Spleen (tissue), 11 donors: ENCODE measurements at regions not wholly inside any gene's neighbourhood (a gene's known extent, or its start where the extent isn't known, plus 50 kb on each side); places are given as distances from the start of the nearest gene placed in this dataset.

ENCODE experiments used
- DNase-seq: peaks from one replicate; pipeline ENCODE4 v3.0.0-alpha.2; 2020
- H3K27ac ChIP-seq, 8 donors: fragments of 200-600 bp; sonication (generic) in 7 of 8; 1 replicate in 4 of 8; 2 replicates in 4 of 8; pipeline versions ENCODE4 v1.5.0 to v1.8.0; 2016 to 2021; ENCODE audit warnings: inconsistent platforms in 4 of 8, mild to moderate bottlenecking in 4 of 8, moderate library complexity in 1 of 8
- H3K27me3 ChIP-seq, 7 donors: fragments of 200-600 bp; sonication (generic) in 6 of 7; replicated peaks in 1 of 7; 1 replicate in 4 of 7; 2 replicates in 3 of 7; pipeline versions ENCODE4 v1.5.0 to v1.8.0; 2016 to 2021; ENCODE audit warnings: inconsistent platforms in 3 of 7, mild to moderate bottlenecking in 1 of 7
- H3K36me3 ChIP-seq, 6 donors: fragments of 200-600 bp; sonication (generic) in 5 of 6; 1 replicate in 4 of 6; 2 replicates in 2 of 6; pipeline versions ENCODE4 v1.5.0 to v1.8.0; 2016 to 2021; ENCODE audit warnings: inconsistent platforms in 2 of 6
- H3K4me1 ChIP-seq, 6 donors: fragments of 200-600 bp; sonication (generic) in 5 of 6; 1 replicate in 3 of 6; 2 replicates in 3 of 6; pipeline versions ENCODE4 v1.5.0 to v1.8.0; 2016 to 2021; ENCODE audit warnings: inconsistent platforms in 3 of 6
- H3K4me3 ChIP-seq, 8 donors: fragments of 200-600 bp; sonication (generic) in 7 of 8; 1 replicate in 4 of 8; 2 replicates in 4 of 8; pipeline versions ENCODE4 v1.5.0 to v1.8.0; 2016 to 2021; ENCODE audit warnings: inconsistent platforms in 4 of 8, mild to moderate bottlenecking in 4 of 8, moderate library complexity in 2 of 8
- H3K9me3 ChIP-seq, 8 donors: fragments of 200-600 bp; sonication (generic) in 7 of 8; 1 replicate in 4 of 8; 2 replicates in 4 of 8; pipeline versions ENCODE4 v1.5.0 to v1.8.0; 2016 to 2021; ENCODE audit warnings: inconsistent platforms in 4 of 8
- CTCF ChIP-seq, 11 experiments: fragments of 200-600 bp in 7 of 11; fragments of 450-650 bp in 4 of 11; sonication (generic) in 4 of 11; IDR thresholded peaks in 8 of 11; conservative IDR thresholded peaks in 3 of 11; 1 replicate in 7 of 11; 2 replicates in 4 of 11; pipeline versions ENCODE4 v1.4.0 to v1.8.0; 2016 to 2021; ENCODE audit warnings: antibody characterized with exemption in 11 of 11, inconsistent platforms in 4 of 11, mild to moderate bottlenecking in 1 of 11
- POLR2A ChIP-seq, 3 donors: fragments of 450-650 bp; IDR thresholded peaks; one replicate each; pipeline ENCODE4 v1.5.1; 2017; ENCODE audit warnings: antibody characterized with exemption in 3 of 3, mild to moderate bottlenecking in 1 of 3
- POLR2AphosphoS5 ChIP-seq, 3 donors: sonication (generic); formaldehyde crosslinking; IDR thresholded peaks; one replicate each; pipeline ENCODE4 v1.5.1; 2017; ENCODE audit warnings: antibody characterized with exemption in 3 of 3
- WGBS, 5 donors: extraction: QIAGEN DNeasy Blood & Tissue Kit in 3 of 5; methylation state at CpG; one replicate each; pipeline versions ENCODE4 v1.1.5 to v1.1.7; 2013 to 2018; 5-methylcytosine and 5-hydroxymethylcytosine counted together
- intact Hi-C: fragments of 100-400 bp; cut with DNase I; formaldehyde crosslinking; loops from one replicate; pipeline ENCODE4 v1.15.0; 2023; ENCODE audit warnings: low total_unique reads
- donor health status: healthy with polysubstance abuse.
- donor health status: DM: no; HTN: no; CAD: no; lungs with moderate emphysema.
- donor health status: DM: no; HTN: no; CAD: no.
- donor health status: Bipolar disorder and iron deficiency.
- donor health status: healthy.
- donor health status: DM: no; HTN: no; CAD: no.
- donor health status: DM: yes; HTN: yes; CAD: no.

- TF ChIP-seq CTCF (IDR thresholded peaks at IDR 0.05 in 8 of 11, conservative IDR thresholded peaks at IDR 0.05 in 3 of 11), result no peak
- TF ChIP-seq POLR2AphosphoS5 (IDR thresholded peaks at IDR 0.05), result no peak
- no peak for TF ChIP-seq POLR2A (IDR thresholded peaks at IDR 0.05)
- Histone ChIP-seq H3K4me3 (no peak overlapping the region), H3K9me3 (peaks cover 0 to 9% (median 0%) of the 10 kb centered on the region in 8 donors), H3K36me3 (no peaks in the 10 kb centered on the region), H3K27me3 (no peaks in the 10 kb centered on the region), H3K4me1 (no peaks in the 10 kb centered on the region), H3K27ac (no peak overlapping the region)
- no peak for DNase-seq
- 76 to 86% (median 83%) methylated on average over 1 of the region's 1 CpG for WGBS, 5 donors
- intact Hi-C loops, result no loop called here
Observed at GRCh38 chr14:82410064-82410463, 876.4 kb upstream of the SEL1L start.

DNA sequence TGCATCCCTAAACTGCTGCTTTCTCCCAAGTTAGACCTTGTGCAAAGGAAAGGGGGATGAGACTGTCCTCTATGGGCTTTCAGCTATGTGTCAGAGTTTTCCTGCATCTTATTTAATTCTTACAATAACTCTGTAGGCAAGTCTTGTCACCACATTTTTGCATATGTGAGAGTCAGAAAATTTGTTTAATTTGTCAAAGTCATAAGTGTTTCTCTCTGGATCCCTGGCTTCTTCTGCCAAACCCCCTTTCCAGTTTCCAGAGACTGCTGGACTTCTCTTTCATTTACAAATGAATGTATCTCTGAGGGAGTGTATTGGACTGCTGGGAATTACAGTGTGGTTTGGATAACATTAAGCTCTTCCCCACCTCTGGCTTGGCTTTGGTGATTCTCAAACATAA lies 877.6 kb upstream of the SEL1L start:
- Histone ChIP-seq H3K27me3 (no peaks in the 10 kb centered on the region), H3K4me1 (no peaks in the 10 kb centered on the region)

DNA sequence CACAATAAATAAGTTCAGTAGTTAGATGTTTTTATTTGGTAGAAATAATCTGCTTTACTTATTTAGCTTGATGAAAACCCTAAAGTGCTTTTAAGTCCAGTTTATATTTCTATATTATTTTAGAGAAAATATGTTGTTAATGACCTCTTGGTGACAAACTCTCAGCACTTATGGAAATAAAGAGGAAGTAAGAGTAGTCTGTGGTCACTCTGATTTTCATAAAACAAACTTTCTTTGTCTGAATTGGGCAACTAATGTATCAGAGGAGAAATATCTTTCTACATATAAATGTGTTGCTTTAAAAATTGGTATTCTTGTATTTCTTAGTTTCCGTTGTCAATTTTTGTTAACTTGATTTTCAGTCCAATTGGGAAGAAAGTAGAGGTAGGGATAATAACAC lies 878.9 kb upstream of the SEL1L start:
- H3K27ac ChIP-seq, result no peak overlapping the region
- WGBS, 5 donors, result 84 to 100% (median 88%) methylated on average over 1 of the region's 1 CpG
- H3K9me3 ChIP-seq, result peaks cover 0 to 15% (median 7%) of the 10 kb centered on the region in 8 donors
- no peaks in the 10 kb centered on the region for H3K36me3 ChIP-seq
- no peak overlapping the region for H3K4me3 ChIP-seq
- TF ChIP-seq POLR2AphosphoS5 (IDR thresholded peaks at IDR 0.05) (no peak), CTCF (IDR thresholded peaks at IDR 0.05 in 8 of 11, conservative IDR thresholded peaks at IDR 0.05 in 3 of 11) (no peak), POLR2A (IDR thresholded peaks at IDR 0.05) (no peak)
- intact Hi-C loops, result no loop called here
- no peaks in the 10 kb centered on the region for H3K27me3 ChIP-seq
- no peak for DNase-seq
- no peaks in the 10 kb centered on the region for H3K4me1 ChIP-seq

More for the DNA sequence above, 877.6 kb upstream of the SEL1L start:
- Histone ChIP-seq H3K36me3 (no peaks in the 10 kb centered on the region), H3K4me3 (no peak overlapping the region), H3K9me3 (peaks cover 0 to 11% (median 0%) of the 10 kb centered on the region in 8 donors), H3K27ac (no peak overlapping the region)
- intact Hi-C loops, result no loop called here
- DNase-seq, result no peak
- no peak for TF ChIP-seq POLR2AphosphoS5 (IDR thresholded peaks at IDR 0.05)
- no peak for TF ChIP-seq POLR2A (IDR thresholded peaks at IDR 0.05)
- no peak for TF ChIP-seq CTCF (IDR thresholded peaks at IDR 0.05 in 8 of 11, conservative IDR thresholded peaks at IDR 0.05 in 3 of 11)

DNA sequence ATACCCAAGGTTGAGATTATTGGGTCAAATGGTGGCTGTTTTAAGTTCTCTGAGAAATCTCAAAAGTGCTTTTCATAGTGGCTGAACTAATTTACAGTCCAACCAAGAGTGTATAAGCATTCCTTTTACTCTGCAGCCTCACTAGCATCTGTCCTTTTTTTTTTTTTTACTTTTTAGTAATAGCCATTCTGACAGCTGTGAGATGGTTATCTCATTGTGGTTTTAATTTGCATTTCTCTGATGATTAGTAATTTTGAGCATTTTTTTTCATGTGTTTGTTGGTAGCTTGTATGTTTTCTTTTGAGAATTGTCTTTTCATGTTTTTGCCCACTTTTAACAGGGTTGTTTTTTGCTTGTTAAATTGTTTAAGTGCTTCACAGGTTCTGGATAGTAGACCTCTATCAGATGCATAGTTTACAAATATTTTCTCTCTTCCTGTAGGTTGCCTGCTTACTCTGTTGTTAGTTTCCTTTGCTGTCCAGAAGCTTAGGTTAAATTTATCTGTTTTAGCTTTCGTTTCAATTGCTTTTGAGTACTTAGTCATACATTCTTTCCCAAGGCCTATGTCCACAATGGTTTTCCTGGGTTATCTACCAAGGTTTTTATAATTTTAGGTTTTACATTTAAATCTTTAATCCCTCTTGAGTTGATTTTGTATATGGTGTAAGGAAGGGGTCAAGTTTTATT lies 881.3 kb upstream of the SEL1L start:
- H3K36me3 ChIP-seq, result no peaks in the 10 kb centered on the region
- H3K27ac ChIP-seq, result no peak overlapping the region
- no peaks in the 10 kb centered on the region for H3K4me1 ChIP-seq
- TF ChIP-seq POLR2AphosphoS5 (IDR thresholded peaks at IDR 0.05) (no peak), POLR2A (IDR thresholded peaks at IDR 0.05) (no peak), CTCF (IDR thresholded peaks at IDR 0.05 in 8 of 11, conservative IDR thresholded peaks at IDR 0.05 in 3 of 11) (no peak)
- no peak overlapping the region for H3K4me3 ChIP-seq
- DNase-seq, result no peak
- peaks cover 0 to 39% (median 29%) of the 10 kb centered on the region in 8 donors for H3K9me3 ChIP-seq
- intact Hi-C loops, result no loop called here
- no peaks in the 10 kb centered on the region for H3K27me3 ChIP-seq
- 29 to 53% (median 44%) methylated on average over 1 of the region's 1 CpG for WGBS, 5 donors
